Embryonic facial prominence (tissue), 1 donor: ENCODE measurements at regions not wholly inside any gene's neighbourhood (a gene's known extent, or its start where the extent isn't known, plus 50 kb on each side); places are given as distances from the start of the nearest gene placed in this dataset.
"Not testable (repeated sequence)": the region's sequence is repeated elsewhere in the genome, so short reads cannot be mapped to it uniquely, and the experiment has no call there.

Source experiments
- DNase-seq: peaks from one replicate; pipeline ENCODE4 v3.0.0-alpha.2; 2016; ENCODE audit errors: extremely low spot score

DNA sequence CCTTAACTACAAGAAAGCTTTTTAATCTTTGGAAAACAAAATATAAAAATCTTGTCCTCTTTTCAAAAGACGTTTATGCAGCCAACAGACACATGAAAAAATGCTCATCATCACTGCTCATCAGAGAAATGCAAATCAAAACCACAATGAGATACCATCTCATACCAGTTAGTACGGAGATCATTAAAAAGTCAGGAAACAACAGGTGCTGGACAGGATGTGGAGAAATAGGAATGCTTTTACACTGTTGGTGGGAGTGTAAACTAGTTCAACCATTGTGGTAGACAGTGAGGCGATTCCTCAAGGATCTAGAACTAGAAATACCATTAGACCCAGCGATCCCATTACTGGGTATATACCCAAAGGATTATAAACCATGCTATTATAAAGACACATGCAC, 1255.0 kb downstream of the ROBO1 start:
- not testable (repeated sequence) for DNase-seq

DNA sequence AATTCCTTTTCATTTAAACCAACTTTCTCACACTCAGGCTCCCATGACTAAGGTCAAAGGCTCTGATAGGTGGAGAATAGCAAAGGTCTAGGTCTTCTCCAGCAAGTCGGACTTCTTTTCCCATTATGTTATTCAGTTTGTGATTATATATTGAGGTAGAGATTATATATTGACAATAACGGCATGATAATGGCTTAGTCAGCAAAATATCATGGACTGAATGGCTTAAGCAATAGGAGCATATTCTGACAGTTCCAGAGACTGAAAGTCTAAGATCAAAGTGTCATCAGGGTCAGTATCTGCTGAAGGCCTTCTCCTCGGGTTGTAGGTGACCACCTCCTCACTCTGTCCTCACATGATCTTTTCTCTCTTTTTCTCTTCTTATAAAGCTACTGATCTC, 1251.4 kb downstream of the ROBO1 start:
- no peak for DNase-seq

DNA sequence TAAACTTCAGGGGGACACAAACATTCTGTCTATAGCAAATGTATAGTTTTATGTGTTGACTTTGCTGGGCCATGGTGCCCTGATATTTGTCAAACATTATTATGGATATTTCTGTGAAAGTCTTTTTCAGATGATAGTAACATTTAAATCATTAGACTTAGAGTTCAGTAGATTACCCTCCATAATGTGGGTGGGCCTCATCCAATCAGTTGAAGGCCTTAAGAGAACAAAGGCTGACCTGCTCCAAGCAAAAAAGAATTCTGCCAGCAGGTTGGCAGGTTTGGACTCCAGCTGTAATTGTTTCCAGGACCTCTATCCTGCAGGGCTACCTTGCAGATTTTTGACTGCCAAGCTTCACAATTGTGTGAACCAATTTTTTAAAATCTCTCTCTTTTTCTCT, 1250.9 kb downstream of the ROBO1 start:
- DNase-seq = no peak

DNA sequence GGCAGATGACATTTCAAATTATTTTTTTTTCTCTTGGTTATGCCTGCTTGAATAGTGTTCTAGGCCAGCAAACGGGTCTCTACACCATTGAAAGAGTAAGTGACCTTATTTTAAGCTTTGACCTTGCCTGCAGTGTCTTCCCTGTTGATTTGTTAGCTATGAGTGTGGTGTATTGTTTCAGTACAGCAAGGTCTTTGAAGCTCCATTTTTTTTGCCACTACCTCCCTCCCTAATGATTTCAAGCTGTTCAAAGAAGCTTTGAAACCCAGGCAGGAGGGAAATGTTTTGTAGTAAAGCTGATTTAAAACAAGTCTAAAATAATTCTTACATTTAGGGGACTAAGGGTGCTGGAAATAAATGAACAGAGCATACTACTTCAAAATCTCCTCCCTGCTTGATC, 1249.8 kb downstream of the ROBO1 start:
- no peak for DNase-seq

DNA sequence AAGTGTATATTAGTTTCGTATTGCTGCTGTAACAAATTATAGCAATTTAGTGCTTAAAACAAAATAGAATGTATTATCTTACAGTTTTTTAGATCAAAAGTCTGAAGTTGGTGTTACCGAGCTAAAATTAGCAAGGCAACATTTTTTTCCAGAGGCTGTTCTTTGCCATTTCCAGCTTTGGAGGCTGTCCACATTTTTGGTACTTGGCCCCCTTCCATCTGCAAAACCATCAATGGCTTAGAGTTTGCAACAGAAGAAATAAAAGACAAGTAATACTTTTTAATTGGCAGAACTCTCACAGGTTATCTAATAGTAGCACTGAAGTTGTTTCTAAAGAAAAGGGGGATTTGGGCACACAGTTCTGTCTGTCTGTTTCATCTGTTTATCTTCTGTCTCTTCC, 1248.5 kb downstream of the ROBO1 start:
- no peak for DNase-seq

DNA sequence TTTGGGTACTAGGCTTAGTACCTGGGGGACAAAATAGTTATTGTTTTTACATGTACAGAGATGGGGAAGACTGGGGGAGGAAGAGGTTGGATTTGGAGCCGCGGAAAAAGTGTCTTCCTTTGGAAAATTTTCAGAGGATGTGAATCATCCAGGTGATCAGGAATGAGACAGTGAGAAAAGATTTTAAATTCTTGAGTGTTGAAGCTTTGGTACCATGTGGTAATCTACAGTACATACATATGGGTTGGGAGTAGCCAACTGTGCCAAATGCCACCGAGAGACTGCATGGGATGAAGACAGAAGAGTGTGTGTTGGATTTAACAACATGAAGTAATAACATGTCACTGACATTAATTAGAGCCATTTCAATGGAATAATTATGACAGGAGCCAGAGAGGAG, 1238.2 kb downstream of the ROBO1 start:
- DNase-seq = no peak

DNA sequence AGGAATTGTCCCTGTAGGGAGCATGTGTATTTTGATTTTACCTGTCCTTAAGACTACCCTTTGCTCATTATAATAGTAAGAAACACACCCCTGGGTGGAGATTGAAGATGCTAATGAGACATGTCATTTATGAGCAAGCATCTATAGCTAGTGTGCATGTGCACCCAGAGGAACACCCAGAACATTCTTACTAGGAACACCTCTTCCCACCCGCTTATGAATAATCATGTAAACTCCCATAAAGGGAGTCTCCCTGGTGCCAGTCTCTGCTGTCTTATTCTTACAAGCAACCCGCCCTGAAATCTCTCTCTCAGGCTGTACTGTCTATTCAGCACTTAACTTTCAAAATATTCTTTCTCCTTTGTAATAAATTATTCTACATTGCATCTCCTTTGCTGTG, 1227.3 kb downstream of the ROBO1 start:
- DNase-seq = no peak

DNA sequence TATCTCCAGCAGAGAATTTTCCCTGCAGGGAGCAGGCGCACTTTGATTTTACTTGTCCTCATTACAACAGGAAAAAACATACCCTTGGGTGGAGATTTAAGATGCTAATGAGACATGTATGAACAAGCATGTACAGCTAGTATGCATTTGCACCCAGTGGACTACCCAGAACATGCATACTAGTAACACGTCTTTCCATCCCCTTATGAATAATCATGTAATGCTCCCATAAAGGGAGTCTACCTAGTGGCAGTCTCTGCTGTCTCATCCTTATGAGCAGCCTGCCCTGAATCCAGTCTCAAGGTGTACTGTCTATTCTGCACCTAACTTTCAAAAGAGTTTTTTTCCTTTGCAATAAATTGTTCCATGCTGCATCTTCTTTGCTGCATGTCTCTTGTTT, 1222.0 kb downstream of the ROBO1 start:
- no peak for DNase-seq
